GM21723 (cell line): ENCODE measurements at regions not wholly inside any gene's neighbourhood (a gene's known extent, or its start where the extent isn't known, plus 50 kb on each side); places are given as distances from the start of the nearest gene placed in this dataset.
"Not testable (repeated sequence)": the region's sequence is repeated elsewhere in the genome, so short reads cannot be mapped to it uniquely, and the experiment has no call there.

Experiments
- ATAC-seq: cut with Tn5 transposase; IDR thresholded peaks from one replicate; pipeline ENCODE4 v1.9.1; 2021; ENCODE audit warnings: mild to moderate bottlenecking, moderate library complexity; ENCODE audit not compliant: unreplicated experiment

GRCh38 chr6:149233056-149233715 lies 84.3 kb upstream of the TAB2 start:
- no peak for ATAC-seq

- no peak for ATAC-seq
Observed at GRCh38 chr6:149234051-149234962, 83.2 kb upstream of the TAB2 start.

GRCh38 chr6:149235130-149235561 lies 82.4 kb upstream of the TAB2 start:
- peak; percentile 86 for ATAC-seq

- ATAC-seq, result no peak
Observed at GRCh38 chr6:149236589-149236988, 80.9 kb upstream of the TAB2 start.

GRCh38 chr6:149237464-149237863 lies 80.0 kb upstream of the TAB2 start:
- no peak for ATAC-seq

GRCh38 chr6:149239573-149240209 lies 77.8 kb upstream of the TAB2 start:
- ATAC-seq, result no peak

GRCh38 chr6:149242883-149243282 lies 74.6 kb upstream of the TAB2 start:
- ATAC-seq, result no peak

GRCh38 chr6:149244105-149244504 lies 73.4 kb upstream of the TAB2 start:
- no peak for ATAC-seq

GRCh38 chr6:149246691-149247384 lies 70.7 kb upstream of the TAB2 start:
- ATAC-seq, result peak; percentile 94

GRCh38 chr6:149247385-149247763 lies 70.1 kb upstream of the TAB2 start:
- no peak for ATAC-seq

- not testable (repeated sequence) for ATAC-seq
Observed at GRCh38 chr6:149248263-149248662, 69.2 kb upstream of the TAB2 start.

GRCh38 chr6:149248693-149249369 lies 68.7 kb upstream of the TAB2 start:
- ATAC-seq, result no peak

- no peak for ATAC-seq
Observed at GRCh38 chr6:149249370-149250357, 67.8 kb upstream of the TAB2 start.

- ATAC-seq, result no peak
Observed at GRCh38 chr6:149250951-149251350, 66.6 kb upstream of the TAB2 start.

GRCh38 chr6:149252622-149253021 lies 64.9 kb upstream of the TAB2 start:
- no peak for ATAC-seq

- no peak for ATAC-seq
Observed at GRCh38 chr6:149254253-149254652, 63.3 kb upstream of the TAB2 start.

GRCh38 chr6:149259753-149260152 lies 57.8 kb upstream of the TAB2 start:
- ATAC-seq, result no peak

- no peak for ATAC-seq
Observed at GRCh38 chr6:149260214-149260874, 57.2 kb upstream of the TAB2 start.
